ENCODE measurements at regions not wholly inside any gene's neighbourhood (a gene's known extent, or its start where the extent isn't known, plus 50 kb on each side); places are given as distances from the start of the nearest gene placed in this dataset.

DNA sequence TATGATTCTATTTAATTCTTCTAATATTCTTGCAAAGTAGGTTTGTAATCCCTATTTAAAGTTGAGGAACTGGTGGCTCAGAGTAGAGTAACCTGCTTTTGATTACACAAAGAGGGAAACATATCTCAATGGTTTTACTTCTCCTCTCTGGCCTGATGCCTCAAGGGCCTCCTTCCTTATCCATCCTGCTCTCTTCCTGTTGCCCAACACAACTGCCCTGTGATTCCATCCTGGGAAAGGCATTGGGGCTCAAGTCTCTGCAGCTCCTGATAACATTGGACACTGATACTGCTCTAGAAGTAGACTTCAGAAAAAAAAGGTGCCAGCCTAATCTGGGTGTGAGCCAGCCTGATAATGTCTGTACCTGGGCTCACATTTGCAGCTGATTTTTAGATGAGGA is 75.8 kb downstream of the RDH14 start:
- no peak for TF ChIP-seq CTCF (IDR thresholded peaks at IDR 0.05; ENCODE audit: insufficient read depth, low read length, poor library complexity, severe bottlenecking)
- no peaks in the 10 kb centered on the region for H3K27me3 ChIP-seq (ENCODE audit: control insufficient read depth, insufficient read depth, low read length)
- no peak overlapping the region for H3K4me3 ChIP-seq (ENCODE audit: low read depth, low read length)
- no peak for DNase-seq (ENCODE audit: low read depth)
- H3K36me3 ChIP-seq (ENCODE audit: control insufficient read depth, insufficient read depth, low read length): no peaks in the 10 kb centered on the region

GRCh38 chr2:18483896-18484295 is 76.6 kb downstream of the RDH14 start:
- no peak for DNase-seq (ENCODE audit: low read depth)
- H3K27me3 ChIP-seq (ENCODE audit: control insufficient read depth, insufficient read depth, low read length): no peaks in the 10 kb centered on the region
- no peaks in the 10 kb centered on the region for H3K36me3 ChIP-seq (ENCODE audit: control insufficient read depth, insufficient read depth, low read length)
- TF ChIP-seq CTCF (IDR thresholded peaks at IDR 0.05; ENCODE audit: insufficient read depth, low read length, poor library complexity, severe bottlenecking): no peak
- no peak overlapping the region for H3K4me3 ChIP-seq (ENCODE audit: low read depth, low read length)

- TF ChIP-seq CTCF (IDR thresholded peaks at IDR 0.05; ENCODE audit: insufficient read depth, low read length, poor library complexity, severe bottlenecking): no peak
- Histone ChIP-seq H3K27me3 (ENCODE audit: control insufficient read depth, insufficient read depth, low read length) (no peaks in the 10 kb centered on the region), H3K36me3 (ENCODE audit: control insufficient read depth, insufficient read depth, low read length) (no peaks in the 10 kb centered on the region), H3K4me3 (ENCODE audit: low read depth, low read length) (no peak overlapping the region)
- no peak for DNase-seq (ENCODE audit: low read depth)
These were observed 77.8 kb downstream of the RDH14 start for GRCh38 chr2:18482666-18483065.

DNA sequence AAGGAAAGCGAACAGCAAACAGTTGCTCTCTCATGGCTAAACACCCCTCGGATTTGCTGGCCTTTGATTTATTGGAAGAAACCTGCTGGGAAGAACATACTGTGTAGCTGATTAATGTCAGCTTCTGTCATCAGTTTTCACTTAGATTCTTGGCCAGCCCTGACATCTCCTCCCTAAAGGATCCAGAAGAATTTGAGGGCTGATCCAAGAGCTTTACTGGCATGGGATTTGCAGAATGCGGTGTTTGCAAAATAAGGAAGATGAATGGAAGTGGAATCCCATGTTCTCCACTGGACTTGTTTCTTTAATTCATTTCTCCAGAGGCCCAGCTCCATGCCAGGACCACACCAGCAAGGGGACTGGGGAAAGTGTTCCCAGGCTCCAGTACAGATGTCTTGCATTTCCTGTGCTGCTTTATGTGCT is 80.5 kb downstream of the RDH14 start:
- DNase-seq (ENCODE audit: low read depth): no peak
- Histone ChIP-seq H3K27me3 (ENCODE audit: control insufficient read depth, insufficient read depth, low read length) (no peaks in the 10 kb centered on the region), H3K36me3 (ENCODE audit: control insufficient read depth, insufficient read depth, low read length) (no peaks in the 10 kb centered on the region), H3K4me3 (ENCODE audit: low read depth, low read length) (no peak overlapping the region)
- TF ChIP-seq CTCF (IDR thresholded peaks at IDR 0.05; ENCODE audit: insufficient read depth, low read length, poor library complexity, severe bottlenecking): no peak

GRCh38 chr2:18477293-18477692 is 83.2 kb downstream of the RDH14 start:
- H3K27me3 ChIP-seq (ENCODE audit: control insufficient read depth, insufficient read depth, low read length): no peaks in the 10 kb centered on the region
- no peak for DNase-seq (ENCODE audit: low read depth)
- no peak for TF ChIP-seq CTCF (IDR thresholded peaks at IDR 0.05; ENCODE audit: insufficient read depth, low read length, poor library complexity, severe bottlenecking)
- H3K36me3 ChIP-seq (ENCODE audit: control insufficient read depth, insufficient read depth, low read length): no peaks in the 10 kb centered on the region
- H3K4me3 ChIP-seq (ENCODE audit: low read depth, low read length): no peak overlapping the region

DNA sequence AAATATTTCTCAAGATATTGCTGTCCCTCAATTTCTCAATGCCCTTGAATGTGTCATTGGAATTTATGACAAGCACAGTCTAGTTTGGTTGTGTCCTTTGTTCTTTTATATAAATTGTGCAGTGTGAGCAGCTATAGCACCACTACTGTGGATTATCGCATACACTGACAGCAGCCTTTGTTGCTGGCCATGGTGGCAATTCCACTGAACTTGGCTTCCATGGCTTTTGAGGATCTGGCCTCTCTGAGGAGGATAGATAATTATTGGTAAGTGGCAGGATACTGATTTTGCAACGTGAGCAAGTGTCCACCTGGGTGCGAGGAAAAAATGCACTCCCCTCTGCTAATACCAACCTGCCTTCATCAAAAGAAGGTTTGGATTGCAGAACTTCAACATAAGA is 84.0 kb downstream of the RDH14 start:
- H3K4me3 ChIP-seq (ENCODE audit: low read depth, low read length): no peak overlapping the region
- no peaks in the 10 kb centered on the region for H3K27me3 ChIP-seq (ENCODE audit: control insufficient read depth, insufficient read depth, low read length)
- no peak for TF ChIP-seq CTCF (IDR thresholded peaks at IDR 0.05; ENCODE audit: insufficient read depth, low read length, poor library complexity, severe bottlenecking)
- no peak for DNase-seq (ENCODE audit: low read depth)
- H3K36me3 ChIP-seq (ENCODE audit: control insufficient read depth, insufficient read depth, low read length): no peaks in the 10 kb centered on the region
